HepG2 (cell line): ENCODE measurements at regions not wholly inside any gene's neighbourhood (a gene's known extent, or its start where the extent isn't known, plus 50 kb on each side); places are given as distances from the start of the nearest gene placed in this dataset.

Experiments
- ATAC-seq: fragments of 200-7000 bp; cut with Tn5 transposase; 3 replicates; pipeline ENCODE4 v1.9.1; 2020; ENCODE audit warnings: mild to moderate bottlenecking, moderate library complexity
- BruUV-seq: library from RNA; stranded (reverse); fragments of 400-500 nt; replicated peaks from 2 replicates; lab custom pipeline; 2021; lab: Mats Ljungman, UMichigan
- CTCF ChIA-PET: fragments of 300-600 bp; formaldehyde crosslinking; extraction: SDS; loops from one replicate; lab custom pipeline; 2021; ENCODE audit warnings: low total read pairs, inconsistent platforms, low intra/inter-chr PET ratio; lab: Yijun Ruan, JAX
- POLR2A ChIA-PET: fragments of 350-600 bp; sonication (Branson Sonifier 250); formaldehyde crosslinking; loops from one replicate; lab custom pipeline; 2020; ENCODE audit warnings: antibody characterized with exemption, inconsistent platforms; lab: Yijun Ruan, JAX
- DNase-seq: peaks from one replicate; pipeline ENCODE4 v3.0.0-alpha.2; 2015; ENCODE audit warnings: low spot score
- FAIRE-seq: peaks from 3 replicates; lab custom pipeline; 2011; peaks lifted over from hg19 to GRCh38; lab: Jason Lieb, UNC
- H2AFZ ChIP-seq: one replicate; pipeline ENCODE4 v1.6.1; 2011; ENCODE audit warnings: low read length, inconsistent platforms
- H3K27ac ChIP-seq: fragments of 300-600 bp; 3 replicates; pipeline ENCODE4 v1.8.0; 2011; ENCODE audit warnings: mixed run types, mild to moderate bottlenecking, mixed read lengths, low read length, inconsistent platforms; ENCODE audit not compliant: insufficient read depth; ENCODE audit errors: extremely low read length
- H3K27me3 ChIP-seq, 2 experiments: fragments of 200-600 bp in 1 of 2; 2 replicates in 1 of 2; 3 replicates in 1 of 2; pipeline versions ENCODE4 v1.6.0 to v1.8.0; 2011; ENCODE audit warnings: low read length in 2 of 2, mild to moderate bottlenecking in 2 of 2, moderate library complexity in 2 of 2, inconsistent platforms in 1 of 2; ENCODE audit not compliant: insufficient read depth in 2 of 2, control insufficient read depth in 1 of 2
- H3K36me3 ChIP-seq, 2 experiments: fragments of 200-600 bp in 1 of 2; replicated peaks in 1 of 2; 2 replicates in 1 of 2; 3 replicates in 1 of 2; pipeline versions ENCODE4 v1.5.1 to v1.8.0; 2011; ENCODE audit warnings: low read length in 2 of 2, inconsistent platforms in 1 of 2; ENCODE audit not compliant: insufficient read depth in 2 of 2, control insufficient read depth in 1 of 2
- H3K4me1 ChIP-seq: 2 replicates; pipeline ENCODE4 v1.5.1; 2012; ENCODE audit warnings: low read length, inconsistent platforms; ENCODE audit not compliant: insufficient read depth
- H3K4me2 ChIP-seq: 2 replicates; pipeline ENCODE4 v1.6.0; 2011; ENCODE audit warnings: low read depth, low read length, inconsistent platforms
- H3K4me3 ChIP-seq, 3 experiments: fragments of 200-600 bp in 1 of 3; sonication (generic), shearing (Covaris generic) in 1 of 3; replicated peaks in 1 of 3; 2 replicates each; pipeline ENCODE4 v1.5.1; 2011 to 2016; ENCODE audit warnings: low read length in 3 of 3, inconsistent platforms in 2 of 3, low read depth in 2 of 3, mild to moderate bottlenecking in 2 of 3, control low read depth in 1 of 3, mixed read lengths in 1 of 3; ENCODE audit not compliant: insufficient read depth in 1 of 3
- H3K79me2 ChIP-seq: one replicate; pipeline ENCODE4 v1.6.1; 2011; ENCODE audit warnings: low read length, inconsistent platforms; ENCODE audit not compliant: insufficient read depth
- H3K9ac ChIP-seq: 2 replicates; pipeline ENCODE4 v1.6.0; 2011; ENCODE audit warnings: mild to moderate bottlenecking, low read depth, low read length, inconsistent platforms; ENCODE audit not compliant: insufficient read depth
- H3K9me3 ChIP-seq: 2 replicates; pipeline ENCODE4 v1.5.1; 2012; ENCODE audit warnings: mild to moderate bottlenecking, low read length
- H4K20me1 ChIP-seq: 2 replicates; pipeline ENCODE4 v1.6.0; 2011; ENCODE audit warnings: inconsistent platforms, mild to moderate bottlenecking, low read length, moderate library complexity; ENCODE audit not compliant: insufficient read depth
- HIVEP1 ChIP-seq: sonication (generic); formaldehyde crosslinking; IDR thresholded peaks from 2 replicates; pipeline ENCODE4 v1.4.0; 2020; ENCODE audit warnings: mild to moderate bottlenecking, missing genetic modification reagents
- HMG20B ChIP-seq: conservative IDR thresholded peaks from 2 replicates; pipeline ENCODE4 v1.6.1; 2016; ENCODE audit warnings: missing genetic modification reagents, missing compliant biosample characterization
- JUN ChIP-seq: sonication (generic); formaldehyde crosslinking; IDR thresholded peaks from 2 replicates; pipeline ENCODE4 v1.4.0; 2020; ENCODE audit warnings: mild to moderate bottlenecking, missing genetic modification reagents
- KLF16 ChIP-seq, 2 experiments: sonication (generic) in 1 of 2; formaldehyde crosslinking in 1 of 2; IDR thresholded peaks; 2 replicates each; pipeline versions ENCODE4 v1.6.1 to v1.8.0; 2016 to 2023; ENCODE audit warnings: missing genetic modification reagents in 2 of 2, missing compliant biosample characterization in 1 of 2
- PHF21A ChIP-seq: sonication (generic); formaldehyde crosslinking; IDR thresholded peaks from 2 replicates; pipeline ENCODE4 v1.5.0; 2020; ENCODE audit warnings: mild to moderate bottlenecking, missing genetic modification reagents
- SYNCRIP ChIP-seq: fragments of 200-400 bp; formaldehyde crosslinking; IDR thresholded peaks from 2 replicates; pipeline ENCODE4 v1.6.1; 2018; ENCODE audit warnings: mild to moderate bottlenecking, low read depth, low read length; ENCODE audit not compliant: insufficient read depth
- TERF1 ChIP-seq: sonication (generic); formaldehyde crosslinking; IDR thresholded peaks from 2 replicates; pipeline ENCODE4 v1.8.0; 2022; ENCODE audit warnings: mild to moderate bottlenecking, missing genetic modification reagents, moderate library complexity
- ZEB1 ChIP-seq: IDR thresholded peaks from 2 replicates; pipeline ENCODE4 v1.6.1; 2012; ENCODE audit warnings: mild to moderate bottlenecking, low read depth, inconsistent platforms; ENCODE audit not compliant: insufficient replicate concordance
- ZFYVE20 ChIP-seq: sonication (generic); formaldehyde crosslinking; IDR thresholded peaks from 2 replicates; pipeline ENCODE4 v1.8.0; 2023; ENCODE audit warnings: low read depth, mild to moderate bottlenecking, moderate library complexity, missing genetic modification reagents, borderline replicate concordance
- ZNF253 ChIP-seq: sonication (generic); formaldehyde crosslinking; IDR thresholded peaks from 2 replicates; pipeline ENCODE4 v1.8.0; 2022; ENCODE audit warnings: mild to moderate bottlenecking, missing genetic modification reagents, borderline replicate concordance
- ZNF30 ChIP-seq: sonication (generic); formaldehyde crosslinking; IDR thresholded peaks from 2 replicates; pipeline ENCODE4 v1.5.0; 2020; ENCODE audit warnings: mild to moderate bottlenecking, missing genetic modification reagents
- ZNF747 ChIP-seq: sonication (generic); formaldehyde crosslinking; IDR thresholded peaks from 2 replicates; pipeline ENCODE4 v1.8.1; 2023; ENCODE audit warnings: missing genetic modification reagents, mild to moderate bottlenecking, borderline replicate concordance
- WGBS: methylation state at CpG from one replicate; pipeline ENCODE4 v1.1.6; 2017; ENCODE audit warnings: low lambda C conversion rate; 5-methylcytosine and 5-hydroxymethylcytosine counted together
- in situ Hi-C: cut with HindIII; loops from 2 replicates; pipeline ENCODE4 v1.10.0; 2017; ENCODE audit warnings: low pct_unique_long_range_greater_than_20kb; ENCODE audit not compliant: extremely low pct_ligation_motif_present
- intact Hi-C: fragments of 100-400 bp; cut with micrococcal nuclease; formaldehyde crosslinking; loops from one replicate; pipeline ENCODE4 v1.10.0; 2022; ENCODE audit not compliant: unreplicated experiment
- TF ChIP-seq, protein P1 (sequence below): sonication (generic); formaldehyde crosslinking; IDR thresholded peaks from 2 replicates; pipeline ENCODE4 v1.4.0; 2020; ENCODE audit warnings: missing genetic modification reagents, mild to moderate bottlenecking, borderline replicate concordance
- TF ChIP-seq, protein P2 (sequence below): sonication (generic); formaldehyde crosslinking; IDR thresholded peaks from 2 replicates; pipeline ENCODE4 v1.4.0; 2020; ENCODE audit warnings: mild to moderate bottlenecking, missing genetic modification reagents

DNA sequence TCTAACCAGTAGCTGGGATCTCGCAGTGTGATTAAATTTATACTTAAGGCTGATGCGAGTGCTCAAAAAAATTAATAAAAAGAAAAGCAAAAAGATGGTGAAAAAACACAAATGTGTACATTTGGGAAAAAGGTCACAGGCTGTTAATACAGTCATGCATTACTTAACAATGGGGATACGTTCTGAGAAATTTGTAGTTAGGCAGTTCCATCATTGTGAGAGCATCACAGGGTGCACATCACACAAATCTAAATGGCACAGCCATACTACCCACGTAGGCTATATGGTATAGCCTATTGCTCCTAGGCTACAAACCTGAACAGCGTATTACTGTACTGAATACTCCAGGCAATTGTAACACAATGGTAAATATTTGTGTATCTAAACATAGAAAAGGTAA is 142.4 kb upstream of the MYOCD start:
- H3K9ac ChIP-seq, result no peak overlapping the region
- no peak for ATAC-seq
- peaks cover 9% of the 10 kb centered on the region for H3K4me1 ChIP-seq
- ChIA-PET CTCF (no interaction called here), POLR2A (no interaction called here)
- in situ Hi-C loops, result loop anchor here (25.0 kb wide), 1 partner anchor 89 kb away; no protein-coding TSS in a partner anchor
- no peaks in the 10 kb centered on the region for H3K79me2 ChIP-seq
- BruUV-seq, result no TSS peak
- no peaks in the 10 kb centered on the region for H4K20me1 ChIP-seq
- no peak overlapping the region for H3K4me2 ChIP-seq
- WGBS, result 16% methylated on average over 5 of the region's 5 CpGs
- TF ChIP-seq JUN, result no peak
- H3K4me3 ChIP-seq, result no peak overlapping the region
- H3K9me3 ChIP-seq, result no peaks in the 10 kb centered on the region
- no peaks in the 10 kb centered on the region for H3K36me3 ChIP-seq
- intact Hi-C loops, result no loop called here
- DNase-seq, result no peak
- no peak overlapping the region for H3K27ac ChIP-seq
- no peak overlapping the region for H2AFZ ChIP-seq
- H3K27me3 ChIP-seq, result no peaks in the 10 kb centered on the region; a peak in 1 of 5 replicates
- no peak for FAIRE-seq

GRCh38 chr17:12528036-12528435 is 137.7 kb upstream of the MYOCD start:
- Histone ChIP-seq H3K4me3 (no peak overlapping the region), H3K27ac (no peak overlapping the region), H3K27me3 (no peaks in the 10 kb centered on the region), H4K20me1 (no peaks in the 10 kb centered on the region), H3K4me2 (no peak overlapping the region), H3K36me3 (no peaks in the 10 kb centered on the region), H3K9ac (no peak overlapping the region), H3K4me1 (peaks cover 4% of the 10 kb centered on the region), H3K9me3 (no peaks in the 10 kb centered on the region), H3K79me2 (no peaks in the 10 kb centered on the region), H2AFZ (no peak overlapping the region)
- POLR2A ChIA-PET, result no interaction called here
- CTCF ChIA-PET, result no interaction called here
- intact Hi-C loops (no loop called here), in situ Hi-C loops (no loop called here)
- DNase-seq (no peak), FAIRE-seq (no peak), ATAC-seq (no peak)
- WGBS, result 46% methylated on average over 3 of the region's 3 CpGs
- BruUV-seq, result no TSS peak
- TF ChIP-seq ZNF253 (CRISPR knock-in tag) (no peak), HMG20B (CRISPR knock-in tag) (no peak), TERF1 (CRISPR knock-in tag) (no peak), HIVEP1 (no peak), KLF16 (CRISPR knock-in tag; IDR thresholded peaks at IDR 0.05) (no peak), SYNCRIP (no peak), ZNF747 (no peak), ZFYVE20 (CRISPR knock-in tag) (no peak), ZNF30 (no peak), PHF21A (CRISPR knock-in tag) (no peak), ZEB1 (no peak)
- TF ChIP-seq, protein P1, sequence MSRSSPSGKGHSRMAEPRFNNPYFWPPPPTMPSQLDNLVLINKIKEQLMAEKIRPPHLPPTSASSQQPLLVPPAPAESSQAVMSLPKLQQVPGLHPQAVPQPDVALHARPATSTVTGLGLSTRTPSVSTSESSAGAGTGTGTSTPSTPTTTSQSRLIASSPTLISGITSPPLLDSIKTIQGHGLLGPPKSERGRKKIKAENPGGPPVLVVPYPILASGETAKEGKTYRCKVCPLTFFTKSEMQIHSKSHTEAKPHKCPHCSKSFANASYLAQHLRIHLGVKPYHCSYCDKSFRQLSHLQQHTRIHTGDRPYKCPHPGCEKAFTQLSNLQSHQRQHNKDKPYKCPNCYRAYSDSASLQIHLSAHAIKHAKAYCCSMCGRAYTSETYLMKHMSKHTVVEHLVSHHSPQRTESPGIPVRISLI, result no peak
- TF ChIP-seq, protein P2, sequence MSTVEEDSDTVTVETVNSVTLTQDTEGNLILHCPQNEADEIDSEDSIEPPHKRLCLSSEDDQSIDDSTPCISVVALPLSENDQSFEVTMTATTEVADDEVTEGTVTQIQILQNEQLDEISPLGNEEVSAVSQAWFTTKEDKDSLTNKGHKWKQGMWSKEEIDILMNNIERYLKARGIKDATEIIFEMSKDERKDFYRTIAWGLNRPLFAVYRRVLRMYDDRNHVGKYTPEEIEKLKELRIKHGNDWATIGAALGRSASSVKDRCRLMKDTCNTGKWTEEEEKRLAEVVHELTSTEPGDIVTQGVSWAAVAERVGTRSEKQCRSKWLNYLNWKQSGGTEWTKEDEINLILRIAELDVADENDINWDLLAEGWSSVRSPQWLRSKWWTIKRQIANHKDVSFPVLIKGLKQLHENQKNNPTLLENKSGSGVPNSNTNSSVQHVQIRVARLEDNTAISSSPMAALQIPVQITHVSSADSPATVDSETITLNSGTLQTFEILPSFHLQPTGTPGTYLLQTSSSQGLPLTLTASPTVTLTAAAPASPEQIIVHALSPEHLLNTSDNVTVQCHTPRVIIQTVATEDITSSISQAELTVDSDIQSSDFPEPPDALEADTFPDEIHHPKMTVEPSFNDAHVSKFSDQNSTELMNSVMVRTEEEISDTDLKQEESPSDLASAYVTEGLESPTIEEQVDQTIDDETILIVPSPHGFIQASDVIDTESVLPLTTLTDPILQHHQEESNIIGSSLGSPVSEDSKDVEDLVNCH (CRISPR knock-in tag), result no peak
